ENCODE measurements at regions not wholly inside any gene's neighbourhood (a gene's known extent, or its start where the extent isn't known, plus 50 kb on each side); places are given as distances from the start of the nearest gene placed in this dataset.

- TF ChIP-seq CTCF (conservative IDR thresholded peaks at IDR 0.05) (no peak), ZFX (IDR thresholded peaks at IDR 0.05) (no peak)
These were observed 157.4 kb downstream of the FBXO15 start for GRCh38 chr18:73990258-73990657.

Data from C4-2B (cell line).